ENCODE measurements at regions not wholly inside any gene's neighbourhood (a gene's known extent, or its start where the extent isn't known, plus 50 kb on each side); places are given as distances from the start of the nearest gene placed in this dataset.

- no peak overlapping the region for H3K4me3 ChIP-seq (ENCODE audit: low read depth, low read length)
- DNase-seq, result no peak
- H3K4me1 ChIP-seq, result no peaks in the 10 kb centered on the region
- H3K9me3 ChIP-seq, result no peaks in the 10 kb centered on the region
- H3K36me3 ChIP-seq, result no peaks in the 10 kb centered on the region
- TF ChIP-seq CTCF (IDR thresholded peaks at IDR 0.05; ENCODE audit: low read depth, low read length), result no peak
- no peaks in the 10 kb centered on the region for H3K27me3 ChIP-seq
Measured at GRCh38 chr10:131650771-131651673, 249.8 kb upstream of the PPP2R2D start.

DNA sequence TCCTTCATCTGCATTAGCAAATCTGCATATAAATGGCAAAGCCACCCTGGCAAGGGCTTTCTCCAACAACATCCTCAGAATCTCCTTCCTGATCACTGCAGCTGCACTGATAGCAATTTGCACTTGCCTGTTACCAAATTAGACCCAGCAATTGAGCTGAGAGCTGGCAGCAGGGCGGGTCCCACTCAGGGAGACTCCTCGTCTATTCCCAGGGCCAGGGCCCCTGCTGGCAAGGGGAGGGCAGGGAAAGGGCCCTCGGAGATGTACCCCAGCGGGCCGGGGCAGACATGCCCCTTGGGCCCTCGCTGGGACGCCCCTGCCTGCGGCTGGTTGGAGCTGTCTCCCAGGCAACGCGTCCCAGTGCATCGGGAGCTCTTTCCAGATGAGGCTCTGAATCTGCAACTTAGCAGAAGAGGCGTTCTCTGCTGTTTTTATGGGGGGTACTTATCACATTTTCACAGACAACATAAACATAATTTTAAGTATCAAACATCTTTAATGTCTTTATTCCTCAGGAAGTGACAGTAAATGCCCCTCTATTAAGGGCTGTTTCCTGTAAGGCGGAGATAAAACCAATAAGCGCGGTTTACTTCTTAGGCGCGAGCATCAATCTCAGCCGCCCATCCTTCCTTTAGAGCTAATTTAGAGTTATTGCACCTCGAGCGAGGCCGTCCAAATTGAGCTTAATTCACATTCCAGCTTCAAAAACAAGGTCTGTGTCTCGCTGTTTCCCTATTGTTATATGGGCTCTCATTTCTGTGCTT is 249.0 kb upstream of the PPP2R2D start:
- H3K9me3 ChIP-seq, result no peaks in the 10 kb centered on the region
- no peak overlapping the region for H3K4me3 ChIP-seq (ENCODE audit: low read depth, low read length)
- DNase-seq, result no peak
- no peaks in the 10 kb centered on the region for H3K36me3 ChIP-seq
- no peaks in the 10 kb centered on the region for H3K4me1 ChIP-seq
- no peaks in the 10 kb centered on the region for H3K27me3 ChIP-seq
- no peak for TF ChIP-seq CTCF (IDR thresholded peaks at IDR 0.05; ENCODE audit: low read depth, low read length)

DNA sequence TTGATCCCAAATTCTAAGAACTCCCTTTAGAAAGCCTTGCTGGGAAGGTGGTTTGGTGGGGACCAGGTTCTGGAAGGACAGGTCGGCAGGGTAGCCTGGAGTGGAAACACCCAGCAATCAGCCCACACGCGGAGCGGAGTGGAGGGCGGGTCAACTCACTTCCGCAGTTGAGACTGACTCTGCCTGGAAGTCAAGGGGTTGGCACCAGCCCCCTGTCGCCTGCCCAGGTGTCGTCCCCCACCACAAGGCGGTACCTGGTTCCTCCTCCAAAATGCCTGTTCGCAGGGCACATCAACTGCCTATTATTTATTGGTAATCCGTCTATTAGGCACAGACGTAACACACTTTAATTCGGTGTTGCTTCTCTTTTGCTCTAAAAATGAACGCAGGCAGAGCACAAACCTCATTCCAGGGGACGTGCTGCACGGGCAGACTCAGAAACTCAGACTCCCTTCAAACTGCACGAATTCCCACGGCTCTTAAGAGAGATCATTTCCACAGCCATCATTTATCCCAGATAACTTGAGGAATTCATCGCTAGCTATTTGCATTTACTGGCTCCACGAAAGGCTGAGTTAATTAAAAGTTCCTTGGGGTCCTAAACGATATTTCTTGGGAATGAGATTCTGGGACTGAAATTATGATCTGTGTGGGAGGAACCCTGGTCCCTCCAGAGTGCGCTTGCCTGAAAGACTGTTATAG is 248.2 kb upstream of the PPP2R2D start:
- Histone ChIP-seq H3K27me3 (no peaks in the 10 kb centered on the region), H3K36me3 (no peaks in the 10 kb centered on the region), H3K4me3 (ENCODE audit: low read depth, low read length) (no peak overlapping the region), H3K4me1 (no peaks in the 10 kb centered on the region), H3K9me3 (no peaks in the 10 kb centered on the region)
- no peak for TF ChIP-seq CTCF (IDR thresholded peaks at IDR 0.05; ENCODE audit: low read depth, low read length)
- no peak for DNase-seq

DNA sequence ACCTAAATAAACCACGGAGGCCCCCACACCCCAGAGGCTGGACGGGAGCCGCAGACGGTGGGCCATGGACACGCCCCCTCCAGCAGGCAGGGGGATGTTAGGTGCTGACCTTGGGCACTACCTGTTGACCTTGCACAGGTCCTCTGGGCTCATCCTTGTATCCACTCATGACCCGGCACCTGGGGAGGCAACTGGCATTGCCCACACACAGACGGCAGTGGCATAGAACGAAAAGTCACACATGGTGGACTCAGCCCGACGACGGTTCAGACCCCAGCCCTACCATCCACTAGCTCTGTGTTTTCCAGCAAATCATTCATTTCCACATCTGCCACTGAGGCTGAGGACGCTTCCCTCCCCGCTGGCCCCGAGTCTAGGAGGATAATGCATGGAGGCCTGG is 247.7 kb upstream of the PPP2R2D start:
- no peak overlapping the region for H3K4me3 ChIP-seq (ENCODE audit: low read depth, low read length)
- H3K36me3 ChIP-seq, result no peaks in the 10 kb centered on the region
- no peaks in the 10 kb centered on the region for H3K4me1 ChIP-seq
- no peaks in the 10 kb centered on the region for H3K9me3 ChIP-seq
- TF ChIP-seq CTCF (IDR thresholded peaks at IDR 0.05; ENCODE audit: low read depth, low read length), result no peak
- no peak for DNase-seq
- no peaks in the 10 kb centered on the region for H3K27me3 ChIP-seq

- Histone ChIP-seq H3K4me3 (ENCODE audit: low read depth, low read length) (no peak overlapping the region), H3K27me3 (no peaks in the 10 kb centered on the region), H3K4me1 (no peaks in the 10 kb centered on the region), H3K36me3 (no peaks in the 10 kb centered on the region), H3K9me3 (no peaks in the 10 kb centered on the region)
- TF ChIP-seq CTCF (IDR thresholded peaks at IDR 0.05; ENCODE audit: low read depth, low read length), result no peak
- no peak for DNase-seq
Measured at GRCh38 chr10:131653554-131654470, 247.0 kb upstream of the PPP2R2D start.

All from BE2C (cell line).